ENCODE measurements at regions not wholly inside any gene's neighbourhood (a gene's known extent, or its start where the extent isn't known, plus 50 kb on each side); places are given as distances from the start of the nearest gene placed in this dataset.

DNA sequence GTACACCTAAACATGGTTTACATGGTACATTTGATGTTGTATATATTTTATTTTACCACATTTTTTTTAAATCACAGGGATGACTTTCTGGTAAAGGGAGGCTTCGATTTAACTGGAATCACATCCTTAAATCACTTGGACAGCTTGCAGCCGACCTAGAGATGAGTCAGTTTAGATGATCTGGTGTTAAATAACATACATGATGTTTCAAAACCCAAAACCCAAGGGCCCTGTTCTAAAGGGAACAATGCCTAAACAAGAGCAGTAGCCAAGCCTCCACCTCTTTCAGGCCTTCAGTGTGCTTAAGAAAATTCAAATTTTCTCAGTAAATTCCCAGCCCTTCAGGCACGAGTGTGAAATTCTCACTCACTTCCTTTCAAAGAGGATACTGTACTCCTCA, 108.8 kb downstream of the WT1 start:
- H3K4me3 ChIP-seq (ENCODE audit: low read length, poor library complexity, severe bottlenecking): no peak overlapping the region

DNA sequence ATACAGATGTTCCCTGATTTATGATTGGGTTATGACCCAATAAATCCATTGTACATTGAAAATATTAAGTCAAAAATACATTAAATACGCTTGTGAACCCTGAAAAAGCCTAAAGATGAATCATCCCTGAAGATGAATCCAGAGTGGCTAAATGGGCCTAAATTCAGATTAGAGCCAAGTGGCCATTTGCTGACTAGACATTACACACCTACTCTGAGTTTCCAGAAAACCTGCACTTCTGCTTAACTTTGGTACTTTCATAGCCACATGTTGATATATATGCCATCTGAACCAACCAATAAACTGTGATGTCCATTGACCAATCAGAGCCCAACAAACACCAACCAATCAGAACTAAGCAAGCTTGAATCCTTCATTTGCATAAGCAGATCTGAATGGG, 106.9 kb downstream of the WT1 start:
- no peaks in the 10 kb centered on the region for H3K27me3 ChIP-seq (ENCODE audit: insufficient read depth, low read length, poor library complexity, severe bottlenecking)
- no peak for TF ChIP-seq CTCF (conservative IDR thresholded peaks at IDR 0.05; ENCODE audit: low read length)
- TF ChIP-seq EZH2phosphoT487 (IDR thresholded peaks at IDR 0.05; ENCODE audit: borderline replicate concordance): no peak
- H3K36me3 ChIP-seq (ENCODE audit: insufficient read depth, low read length): no peaks in the 10 kb centered on the region
- no peak overlapping the region for H3K9ac ChIP-seq (ENCODE audit: low read depth, low read length, poor library complexity, severe bottlenecking)
- no peaks in the 10 kb centered on the region for H3K79me2 ChIP-seq (ENCODE audit: insufficient read depth, low read length)
- H2AFZ ChIP-seq (ENCODE audit: low read length): no peak overlapping the region
- no peaks in the 10 kb centered on the region for H3K9me3 ChIP-seq (ENCODE audit: insufficient read depth, low read depth, low read length)
- no peaks in the 10 kb centered on the region for H3F3A ChIP-seq (ENCODE audit: low read depth)
- no peaks in the 10 kb centered on the region for H4K20me1 ChIP-seq (ENCODE audit: insufficient read depth, low read length, poor library complexity, severe bottlenecking)
- no peaks in the 10 kb centered on the region for H3K4me1 ChIP-seq (ENCODE audit: insufficient read depth, low read length, poor library complexity, severe bottlenecking)
- H3K9me2 ChIP-seq (replicated peaks; ENCODE audit: low read depth, low read length): no peaks in the 10 kb centered on the region
- H3K4me2 ChIP-seq (ENCODE audit: low read depth, low read length, poor library complexity, severe bottlenecking): no peak overlapping the region
- H3K4me3 ChIP-seq (ENCODE audit: low read length, poor library complexity, severe bottlenecking): no peak overlapping the region

More for the DNA sequence above, 108.8 kb downstream of the WT1 start:
- H3K27me3 ChIP-seq (ENCODE audit: insufficient read depth, low read length, poor library complexity, severe bottlenecking): no peaks in the 10 kb centered on the region
- H3F3A ChIP-seq (ENCODE audit: low read depth): no peaks in the 10 kb centered on the region
- no peak overlapping the region for H2AFZ ChIP-seq (ENCODE audit: low read length)
- no peak overlapping the region for H3K4me2 ChIP-seq (ENCODE audit: low read depth, low read length, poor library complexity, severe bottlenecking)
- no peak overlapping the region for H3K9ac ChIP-seq (ENCODE audit: low read depth, low read length, poor library complexity, severe bottlenecking)
- TF ChIP-seq CTCF (conservative IDR thresholded peaks at IDR 0.05; ENCODE audit: low read length) (no peak), EZH2phosphoT487 (IDR thresholded peaks at IDR 0.05; ENCODE audit: borderline replicate concordance) (no peak)
- no peaks in the 10 kb centered on the region for H3K79me2 ChIP-seq (ENCODE audit: insufficient read depth, low read length)
- no peaks in the 10 kb centered on the region for H3K9me3 ChIP-seq (ENCODE audit: insufficient read depth, low read depth, low read length)
- H3K4me1 ChIP-seq (ENCODE audit: insufficient read depth, low read length, poor library complexity, severe bottlenecking): no peaks in the 10 kb centered on the region
- H3K36me3 ChIP-seq (ENCODE audit: insufficient read depth, low read length): no peaks in the 10 kb centered on the region
- H3K9me2 ChIP-seq (replicated peaks; ENCODE audit: low read depth, low read length): no peaks in the 10 kb centered on the region
- no peaks in the 10 kb centered on the region for H4K20me1 ChIP-seq (ENCODE audit: insufficient read depth, low read length, poor library complexity, severe bottlenecking)

- H3K4me1 ChIP-seq (ENCODE audit: insufficient read depth, low read length, poor library complexity, severe bottlenecking): no peaks in the 10 kb centered on the region
- H4K20me1 ChIP-seq (ENCODE audit: insufficient read depth, low read length, poor library complexity, severe bottlenecking): no peaks in the 10 kb centered on the region
- H2AFZ ChIP-seq (ENCODE audit: low read length): no peak overlapping the region
- H3F3A ChIP-seq (ENCODE audit: low read depth): no peaks in the 10 kb centered on the region
- TF ChIP-seq CTCF (conservative IDR thresholded peaks at IDR 0.05; ENCODE audit: low read length): no peak
- no peaks in the 10 kb centered on the region for H3K36me3 ChIP-seq (ENCODE audit: insufficient read depth, low read length)
- H3K4me3 ChIP-seq (ENCODE audit: low read length, poor library complexity, severe bottlenecking): no peak overlapping the region
- H3K27me3 ChIP-seq (ENCODE audit: insufficient read depth, low read length, poor library complexity, severe bottlenecking): no peaks in the 10 kb centered on the region
- H3K4me2 ChIP-seq (ENCODE audit: low read depth, low read length, poor library complexity, severe bottlenecking): no peak overlapping the region
- H3K9ac ChIP-seq (ENCODE audit: low read depth, low read length, poor library complexity, severe bottlenecking): no peak overlapping the region
- no peaks in the 10 kb centered on the region for H3K9me3 ChIP-seq (ENCODE audit: insufficient read depth, low read depth, low read length)
- H3K9me2 ChIP-seq (replicated peaks; ENCODE audit: low read depth, low read length): no peaks in the 10 kb centered on the region
- H3K79me2 ChIP-seq (ENCODE audit: insufficient read depth, low read length): no peaks in the 10 kb centered on the region
Observed at GRCh38 chr11:32331098-32331497, 104.2 kb downstream of the WT1 start.
